Ishikawa (cell line): ENCODE measurements at regions not wholly inside any gene's neighbourhood (a gene's known extent, or its start where the extent isn't known, plus 50 kb on each side); places are given as distances from the start of the nearest gene placed in this dataset.

ENCODE experiments used
- CEBPB ChIP-seq: IDR thresholded peaks from 2 replicates; pipeline ENCODE4 v1.6.1; 2012
- CREB1 ChIP-seq: IDR thresholded peaks from 2 replicates; pipeline ENCODE4 v1.6.1; 2012; ENCODE audit warnings: low read depth
- EGR1 ChIP-seq: IDR thresholded peaks from 2 replicates; pipeline ENCODE4 v1.6.1; 2012
- EP300 ChIP-seq: IDR thresholded peaks from 2 replicates; pipeline ENCODE4 v1.6.1; 2012; ENCODE audit warnings: borderline replicate concordance
- FOXM1 ChIP-seq: IDR thresholded peaks from 2 replicates; pipeline ENCODE4 v1.6.1; 2012; ENCODE audit warnings: low read depth, borderline replicate concordance
- MAX ChIP-seq: IDR thresholded peaks from 2 replicates; pipeline ENCODE4 v1.6.1; 2012
- NFIC ChIP-seq: IDR thresholded peaks from 2 replicates; pipeline ENCODE4 v1.6.1; 2012
- RAD21 ChIP-seq: IDR thresholded peaks from 2 replicates; pipeline ENCODE4 v1.6.1; 2012; ENCODE audit warnings: low read depth
- REST ChIP-seq: IDR thresholded peaks from 2 replicates; pipeline ENCODE4 v1.6.1; 2012; ENCODE audit warnings: low read depth, mild to moderate bottlenecking
- TAF1 ChIP-seq: IDR thresholded peaks from 2 replicates; pipeline ENCODE4 v1.6.1; 2012; ENCODE audit warnings: low read depth, mild to moderate bottlenecking
- TCF12 ChIP-seq: IDR thresholded peaks from 2 replicates; pipeline ENCODE4 v1.6.1; 2012; ENCODE audit warnings: low read depth
- TEAD4 ChIP-seq: IDR thresholded peaks from 2 replicates; pipeline ENCODE4 v1.6.1; 2012
- USF1 ChIP-seq: IDR thresholded peaks from 2 replicates; pipeline ENCODE4 v1.6.1; 2012
- YY1 ChIP-seq: IDR thresholded peaks from 2 replicates; pipeline ENCODE4 v1.6.1; 2012; ENCODE audit warnings: low read depth
- ZBTB7A ChIP-seq: IDR thresholded peaks from 2 replicates; pipeline ENCODE4 v1.6.1; 2012; ENCODE audit warnings: low read depth

GRCh38 chr20:3340443-3340842, 67.0 kb downstream of the DNAAF9 start:
- TF ChIP-seq TAF1 (no peak), ZBTB7A (no peak), USF1 (no peak), YY1 (no peak), EP300 (no peak), TCF12 (no peak), NFIC (no peak), REST (no peak), CEBPB (no peak), MAX (no peak), TEAD4 (no peak), EGR1 (no peak)

GRCh38 chr20:3339571-3339970, 67.9 kb downstream of the DNAAF9 start:
- TF ChIP-seq FOXM1 = no peak
- no peak for TF ChIP-seq USF1
- TF ChIP-seq NFIC = no peak
- no peak for TF ChIP-seq RAD21
- no peak for TF ChIP-seq TCF12
- TF ChIP-seq YY1 = no peak
- TF ChIP-seq EGR1 = no peak
- no peak for TF ChIP-seq REST
- no peak for TF ChIP-seq TAF1
- no peak for TF ChIP-seq CEBPB
- TF ChIP-seq MAX = no peak
- TF ChIP-seq ZBTB7A = no peak
- no peak for TF ChIP-seq EP300
- TF ChIP-seq CREB1 = no peak
- TF ChIP-seq TEAD4 = no peak

GRCh38 chr20:3339076-3339475, 68.4 kb downstream of the DNAAF9 start:
- TF ChIP-seq EP300 (no peak), EGR1 (no peak), TEAD4 (no peak), TAF1 (no peak), NFIC (no peak), FOXM1 (no peak), MAX (no peak), USF1 (no peak), TCF12 (no peak), RAD21 (no peak), YY1 (no peak), REST (no peak), ZBTB7A (no peak), CREB1 (no peak), CEBPB (no peak)
